Lower leg skin (tissue), 4 donors: ENCODE measurements at regions not wholly inside any gene's neighbourhood (a gene's known extent, or its start where the extent isn't known, plus 50 kb on each side); places are given as distances from the start of the nearest gene placed in this dataset.

Source experiments
- DNase-seq, 2 donors: peaks; one replicate each; pipeline ENCODE4 v3.0.0-alpha.2; 2019; ENCODE audit warnings: low spot score in 2 of 2
- H3K4me3 ChIP-seq: fragments of 200-600 bp; sonication (generic); 2 replicates; pipeline ENCODE4 v1.5.1; 2017; ENCODE audit warnings: mild to moderate bottlenecking, low read depth; ENCODE audit not compliant: poor library complexity, severe bottlenecking
- POLR2A ChIP-seq, 2 donors: fragments of 450-650 bp; IDR thresholded peaks; one replicate each; pipeline ENCODE4 v1.6.1; 2016 to 2017; ENCODE audit warnings: antibody characterized with exemption in 2 of 2, mild to moderate bottlenecking in 1 of 2, moderate library complexity in 1 of 2
- WGBS, 2 donors: methylation state at CpG; one replicate each; pipeline ENCODE4 v1.1.5; 2018; 5-methylcytosine and 5-hydroxymethylcytosine counted together
- intact Hi-C: fragments of 100-400 bp; cut with DNase I; formaldehyde crosslinking; loops from one replicate; pipeline ENCODE4 v1.15.0; 2023; ENCODE audit warnings: low total_unique reads
- TF ChIP-seq, protein P1 (sequence below), 3 donors: fragments of 450-650 bp; IDR thresholded peaks; one replicate each; pipeline ENCODE4 v1.5.1; 2016; ENCODE audit warnings: antibody characterized with exemption in 3 of 3, mild to moderate bottlenecking in 3 of 3, moderate library complexity in 2 of 3

DNA sequence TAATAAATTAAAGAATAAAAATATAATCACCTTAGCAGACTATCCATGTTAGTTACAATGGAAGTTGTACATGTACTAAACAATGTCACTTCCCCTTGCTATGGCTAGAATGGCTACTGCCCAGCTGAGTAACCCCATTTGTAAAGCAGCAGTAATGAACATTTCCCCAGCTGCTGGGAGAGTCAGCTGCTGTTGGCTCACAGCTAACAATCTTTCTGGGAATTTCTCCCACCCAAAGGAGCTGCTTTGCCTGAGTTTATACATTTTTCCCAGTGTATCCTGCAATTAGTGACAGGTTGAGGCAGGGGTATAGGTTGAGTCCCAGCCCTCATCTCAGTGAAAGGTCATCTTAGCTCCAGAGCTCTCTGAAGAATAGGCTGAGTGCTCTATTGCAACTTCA is 665.6 kb upstream of the KLHL29 start:
- TF ChIP-seq, protein P1, sequence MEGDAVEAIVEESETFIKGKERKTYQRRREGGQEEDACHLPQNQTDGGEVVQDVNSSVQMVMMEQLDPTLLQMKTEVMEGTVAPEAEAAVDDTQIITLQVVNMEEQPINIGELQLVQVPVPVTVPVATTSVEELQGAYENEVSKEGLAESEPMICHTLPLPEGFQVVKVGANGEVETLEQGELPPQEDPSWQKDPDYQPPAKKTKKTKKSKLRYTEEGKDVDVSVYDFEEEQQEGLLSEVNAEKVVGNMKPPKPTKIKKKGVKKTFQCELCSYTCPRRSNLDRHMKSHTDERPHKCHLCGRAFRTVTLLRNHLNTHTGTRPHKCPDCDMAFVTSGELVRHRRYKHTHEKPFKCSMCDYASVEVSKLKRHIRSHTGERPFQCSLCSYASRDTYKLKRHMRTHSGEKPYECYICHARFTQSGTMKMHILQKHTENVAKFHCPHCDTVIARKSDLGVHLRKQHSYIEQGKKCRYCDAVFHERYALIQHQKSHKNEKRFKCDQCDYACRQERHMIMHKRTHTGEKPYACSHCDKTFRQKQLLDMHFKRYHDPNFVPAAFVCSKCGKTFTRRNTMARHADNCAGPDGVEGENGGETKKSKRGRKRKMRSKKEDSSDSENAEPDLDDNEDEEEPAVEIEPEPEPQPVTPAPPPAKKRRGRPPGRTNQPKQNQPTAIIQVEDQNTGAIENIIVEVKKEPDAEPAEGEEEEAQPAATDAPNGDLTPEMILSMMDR (IDR thresholded peaks at IDR 0.05): no peak
- no peak for TF ChIP-seq POLR2A (IDR thresholded peaks at IDR 0.05)
- intact Hi-C loops: no loop called here
- no peak for DNase-seq
- no peak overlapping the region for H3K4me3 ChIP-seq

DNA sequence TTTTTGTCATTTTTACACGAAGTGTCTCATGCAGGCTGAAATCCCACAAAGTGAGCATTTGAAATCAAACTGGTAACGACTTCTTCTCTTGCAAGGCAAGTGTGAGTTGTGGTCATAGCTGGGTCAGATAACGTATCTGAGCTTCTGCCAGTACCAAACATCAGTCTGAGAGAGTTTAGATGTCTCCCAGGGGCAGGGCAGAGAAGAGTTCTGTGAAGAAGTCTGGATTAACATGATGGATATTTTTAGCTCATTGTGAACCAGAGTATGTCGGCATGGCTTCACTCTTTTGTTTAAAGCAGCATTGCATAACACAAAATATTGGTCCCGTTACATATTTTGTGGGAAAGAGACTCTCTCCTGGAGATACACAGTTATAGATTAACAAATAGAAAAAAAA is 655.5 kb upstream of the KLHL29 start:
- intact Hi-C loops: no loop called here
- no peak overlapping the region for H3K4me3 ChIP-seq
- 66% methylated on average over 5 of the region's 5 CpGs for WGBS, 2 donors
- DNase-seq: no peak
- no peak for TF ChIP-seq POLR2A (IDR thresholded peaks at IDR 0.05)
- TF ChIP-seq, protein P1 (IDR thresholded peaks at IDR 0.05): no peak

DNA sequence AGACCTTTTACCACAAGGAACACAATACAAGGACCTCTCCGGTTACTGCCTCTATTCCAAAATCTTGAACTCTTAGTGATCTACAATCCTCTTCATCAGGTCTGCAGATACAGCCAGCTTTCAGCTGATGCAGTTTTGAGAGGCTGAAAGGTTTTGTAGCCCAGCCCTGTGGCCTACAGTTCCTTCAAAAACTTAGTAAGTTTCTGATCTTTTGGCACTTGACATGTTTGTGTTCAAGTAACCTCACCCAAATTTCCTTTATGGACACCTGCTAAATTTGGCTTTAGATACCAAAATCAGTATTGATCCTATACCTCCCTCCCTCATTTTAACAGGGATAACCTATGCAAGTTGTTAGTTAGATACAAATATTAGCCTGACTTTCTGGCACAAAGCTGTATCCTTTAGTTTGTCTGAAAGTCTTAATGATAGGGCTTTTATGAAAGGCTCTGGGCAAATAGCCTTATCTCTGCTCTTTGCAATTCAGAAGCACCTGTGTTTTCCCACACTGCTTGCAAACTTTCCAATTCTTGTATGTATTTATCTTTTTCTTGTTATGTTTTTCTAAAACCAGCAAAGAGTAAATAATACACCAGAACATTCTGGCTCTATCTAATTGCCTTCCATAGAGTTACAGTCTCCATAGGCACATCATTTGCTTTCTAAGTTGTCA is 650.5 kb upstream of the KLHL29 start:
- no peak for TF ChIP-seq POLR2A (IDR thresholded peaks at IDR 0.05)
- TF ChIP-seq, protein P1 (IDR thresholded peaks at IDR 0.05): no peak
- H3K4me3 ChIP-seq: no peak overlapping the region
- intact Hi-C loops: no loop called here
- 95 to 97% methylated on average over 1 of the region's 1 CpG for WGBS, 2 donors
- DNase-seq: no peak

DNA sequence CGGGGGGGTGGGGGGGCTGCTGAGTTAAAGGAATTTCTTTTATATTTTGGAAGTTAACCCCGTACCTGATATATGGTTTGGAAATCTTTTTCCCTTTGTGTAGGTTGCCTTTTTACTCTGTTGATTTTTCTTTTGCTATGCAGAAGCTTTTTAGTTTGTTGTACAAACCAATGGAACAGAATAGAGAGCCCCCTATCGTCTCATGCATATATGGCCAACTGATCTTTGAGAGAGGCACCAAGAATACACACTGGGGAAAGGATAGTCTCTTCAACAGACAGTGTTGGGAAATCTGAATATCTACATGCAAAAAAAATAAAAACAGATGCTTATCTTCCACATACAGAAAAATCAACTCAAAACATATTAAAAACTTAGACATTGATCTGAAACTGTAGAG is 647.8 kb upstream of the KLHL29 start:
- no peak for DNase-seq
- TF ChIP-seq, protein P1 (IDR thresholded peaks at IDR 0.05): no peak
- TF ChIP-seq POLR2A (IDR thresholded peaks at IDR 0.05): no peak
- H3K4me3 ChIP-seq: no peak overlapping the region
- intact Hi-C loops: no loop called here
- WGBS, 2 donors: 73 to 74% methylated on average over 3 of the region's 3 CpGs

DNA sequence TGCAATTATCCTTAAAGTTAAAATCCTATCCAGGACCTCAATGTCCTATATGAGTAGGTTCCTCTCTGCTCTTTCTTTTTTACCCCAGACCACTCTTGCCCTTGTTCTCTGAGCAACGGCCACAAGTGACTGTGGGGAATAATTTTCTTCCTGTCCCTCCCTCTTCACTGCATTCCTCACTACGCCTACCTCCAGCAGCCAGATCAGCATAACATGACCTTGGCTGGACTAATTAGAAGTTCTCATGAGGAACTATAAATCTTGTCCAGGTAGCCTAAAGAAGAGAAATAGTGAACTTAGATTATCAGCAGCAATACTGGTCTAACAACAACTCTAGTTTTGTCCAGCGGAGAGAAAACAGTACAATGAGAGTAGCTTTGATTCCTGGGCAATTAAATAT is 643.8 kb upstream of the KLHL29 start:
- TF ChIP-seq, protein P1 (IDR thresholded peaks at IDR 0.05): no peak
- no peak for TF ChIP-seq POLR2A (IDR thresholded peaks at IDR 0.05)
- no peak for DNase-seq
- H3K4me3 ChIP-seq: no peak overlapping the region
- WGBS, 2 donors: 40 to 44% methylated on average over 3 of the region's 3 CpGs
- intact Hi-C loops: no loop called here

DNA sequence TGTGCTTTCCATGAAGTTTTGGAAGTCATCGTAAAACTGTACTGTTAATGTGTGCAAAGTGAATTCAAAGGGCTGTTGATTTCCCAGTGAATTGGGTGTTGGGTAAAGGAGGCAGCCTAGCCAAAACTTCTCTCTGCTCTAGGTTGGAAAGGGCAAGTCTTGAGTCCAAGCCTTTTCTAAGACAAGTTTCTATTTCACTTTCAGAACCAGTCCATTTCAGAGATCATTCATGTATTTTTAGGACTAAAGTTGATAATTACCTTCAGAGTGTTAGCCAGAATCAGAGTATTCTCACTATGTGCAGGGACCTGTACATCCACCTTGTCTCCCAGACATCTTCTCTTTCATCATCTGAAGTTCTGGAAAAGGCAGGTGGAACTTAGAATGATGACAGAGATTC is 636.1 kb upstream of the KLHL29 start:
- TF ChIP-seq, protein P1 (IDR thresholded peaks at IDR 0.05): no peak
- no peak for TF ChIP-seq POLR2A (IDR thresholded peaks at IDR 0.05)
- WGBS, 2 donors: 91 to 92% methylated on average over 1 of the region's 1 CpG
- intact Hi-C loops: no loop called here
- H3K4me3 ChIP-seq: no peak overlapping the region
- DNase-seq: no peak
